Right lobe of liver (tissue), 6 donors: ENCODE measurements at regions not wholly inside any gene's neighbourhood (a gene's known extent, or its start where the extent isn't known, plus 50 kb on each side); places are given as distances from the start of the nearest gene placed in this dataset.

Experiments used
- ATAC-seq, 4 donors: fragments of 200-7000 bp; cut with Tn5 transposase; one replicate each; pipeline ENCODE4 v1.9.1; 2020; ENCODE audit warnings: mild to moderate bottlenecking in 4 of 4, moderate library complexity in 4 of 4
- DNase-seq, 3 donors: peaks; one replicate each; pipeline ENCODE4 v3.0.0-alpha.2; 2020
- H3K27ac ChIP-seq, 3 donors: fragments of 200-600 bp; one replicate each; pipeline ENCODE4 v1.8.0; 2022
- H3K27me3 ChIP-seq, 2 donors: fragments of 200-600 bp; one replicate each; pipeline ENCODE4 v1.8.0; 2022
- H3K36me3 ChIP-seq, 4 donors: fragments of 200-600 bp; sonication (generic) in 1 of 4; one replicate each; pipeline versions ENCODE4 v1.5.1 to v1.8.0; 2017 to 2022; ENCODE audit warnings: control low read depth in 1 of 4
- H3K4me1 ChIP-seq, 4 donors: fragments of 200-600 bp; sonication (generic) in 1 of 4; one replicate each; pipeline versions ENCODE4 v1.5.1 to v1.8.0; 2017 to 2022; ENCODE audit warnings: control low read depth in 1 of 4
- H3K4me3 ChIP-seq, 3 donors: fragments of 200-600 bp; one replicate each; pipeline ENCODE4 v1.8.0; 2022
- H3K9me3 ChIP-seq, 4 donors: fragments of 200-600 bp; sonication (generic) in 1 of 4; one replicate each; pipeline versions ENCODE4 v1.5.1 to v1.8.0; 2017 to 2022; ENCODE audit warnings: control low read depth in 1 of 4
- POLR2A ChIP-seq: fragments of 450-650 bp; IDR thresholded peaks from one replicate; pipeline ENCODE4 v1.6.1; 2017; ENCODE audit warnings: antibody characterized with exemption, mild to moderate bottlenecking
- WGBS: methylation state at CpG from one replicate; pipeline ENCODE4 v1.1.6; 2018; ENCODE audit warnings: low coverage, low lambda C conversion rate; ENCODE audit not compliant: insufficient coverage; ENCODE audit errors: missing lambda C conversion rate; 5-methylcytosine and 5-hydroxymethylcytosine counted together
- intact Hi-C, 2 donors: fragments of 100-400 bp; cut with DNase I; formaldehyde crosslinking; loops; one replicate each; pipeline versions ENCODE4 v1.11.2 to v1.14.1; 2022
- TF ChIP-seq, protein P1 (sequence below), 4 donors: fragments of 200-600 bp in 3 of 4; fragments of 450-650 bp in 1 of 4; IDR thresholded peaks; one replicate each; pipeline versions ENCODE4 v1.5.1 to v1.8.0; 2016 to 2022; ENCODE audit warnings: antibody characterized with exemption in 4 of 4, mild to moderate bottlenecking in 2 of 4
- donor health status: DM: no; HTN: yes; CAD: no.
- donor health status: DM: no; HTN: no; CAD: no.
- donor health status: DM: no; HTN: no; CAD: no.
- donor health status: DM: no; HTN: yes; CAD: no.
- donor health status: DM: no; HTN: yes; CAD: no.

DNA sequence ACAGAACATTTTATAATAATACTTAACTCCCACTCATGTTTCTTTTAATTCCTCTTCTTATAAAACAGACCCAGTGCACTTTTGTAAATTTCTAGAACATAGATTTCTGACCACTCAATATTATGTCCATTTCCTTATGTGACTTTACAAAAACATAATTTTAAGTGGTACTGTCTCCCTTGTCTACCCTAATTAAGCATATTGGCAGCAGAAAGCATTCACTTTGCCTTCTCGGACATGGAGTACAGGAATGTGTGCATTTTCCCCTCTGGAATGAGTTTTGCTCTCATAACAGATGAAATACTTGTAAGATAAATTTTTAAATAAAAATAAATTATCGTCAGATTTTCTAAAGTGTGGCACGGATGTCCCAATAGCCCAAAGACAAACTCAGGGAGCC lies 129.5 kb upstream of the MDM1 start:
- intact Hi-C loops: no loop called here
- Histone ChIP-seq H3K27ac (no peak overlapping the region), H3K36me3 (no peaks in the 10 kb centered on the region), H3K4me1 (no peaks in the 10 kb centered on the region), H3K27me3 (no peaks in the 10 kb centered on the region), H3K9me3 (no peaks in the 10 kb centered on the region), H3K4me3 (no peak overlapping the region)
- ATAC-seq (no peak), DNase-seq (no peak)
- WGBS: 87% methylated on average over 3 of the region's 3 CpGs
- TF ChIP-seq, protein P1, sequence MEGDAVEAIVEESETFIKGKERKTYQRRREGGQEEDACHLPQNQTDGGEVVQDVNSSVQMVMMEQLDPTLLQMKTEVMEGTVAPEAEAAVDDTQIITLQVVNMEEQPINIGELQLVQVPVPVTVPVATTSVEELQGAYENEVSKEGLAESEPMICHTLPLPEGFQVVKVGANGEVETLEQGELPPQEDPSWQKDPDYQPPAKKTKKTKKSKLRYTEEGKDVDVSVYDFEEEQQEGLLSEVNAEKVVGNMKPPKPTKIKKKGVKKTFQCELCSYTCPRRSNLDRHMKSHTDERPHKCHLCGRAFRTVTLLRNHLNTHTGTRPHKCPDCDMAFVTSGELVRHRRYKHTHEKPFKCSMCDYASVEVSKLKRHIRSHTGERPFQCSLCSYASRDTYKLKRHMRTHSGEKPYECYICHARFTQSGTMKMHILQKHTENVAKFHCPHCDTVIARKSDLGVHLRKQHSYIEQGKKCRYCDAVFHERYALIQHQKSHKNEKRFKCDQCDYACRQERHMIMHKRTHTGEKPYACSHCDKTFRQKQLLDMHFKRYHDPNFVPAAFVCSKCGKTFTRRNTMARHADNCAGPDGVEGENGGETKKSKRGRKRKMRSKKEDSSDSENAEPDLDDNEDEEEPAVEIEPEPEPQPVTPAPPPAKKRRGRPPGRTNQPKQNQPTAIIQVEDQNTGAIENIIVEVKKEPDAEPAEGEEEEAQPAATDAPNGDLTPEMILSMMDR (IDR thresholded peaks at IDR 0.05): no peak
- TF ChIP-seq POLR2A: no peak

DNA sequence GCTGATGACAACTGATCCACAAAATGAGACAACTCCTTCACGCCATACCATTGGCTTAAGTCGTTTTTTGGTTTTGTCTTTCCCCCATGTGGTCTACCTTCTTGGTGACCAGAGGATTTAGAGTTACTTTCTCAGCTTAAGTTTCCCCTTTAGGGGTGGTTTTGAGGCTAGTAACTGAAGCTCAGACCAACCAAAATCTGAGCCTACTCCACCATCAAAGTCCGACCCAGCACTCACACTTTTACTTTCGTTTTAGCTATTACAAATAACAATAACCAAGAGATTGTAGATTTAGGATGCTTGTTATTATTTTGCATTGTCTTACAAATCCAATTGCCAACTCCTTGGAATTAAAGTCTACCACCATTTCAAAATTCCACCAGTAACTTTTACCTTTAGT lies 130.6 kb upstream of the MDM1 start:
- H3K4me1 ChIP-seq: no peaks in the 10 kb centered on the region
- H3K9me3 ChIP-seq: no peaks in the 10 kb centered on the region
- ATAC-seq (no peak), DNase-seq (no peak)
- H3K27ac ChIP-seq: no peak overlapping the region
- no peak for TF ChIP-seq POLR2A
- TF ChIP-seq, protein P1 (IDR thresholded peaks at IDR 0.05): no peak
- peak overlapping the region in 1 of 3 donors; percentile 18 for H3K4me3 ChIP-seq
- H3K27me3 ChIP-seq: no peaks in the 10 kb centered on the region
- intact Hi-C loops: no loop called here
- no peaks in the 10 kb centered on the region for H3K36me3 ChIP-seq
- WGBS: 47% methylated on average over 4 of the region's 4 CpGs

DNA sequence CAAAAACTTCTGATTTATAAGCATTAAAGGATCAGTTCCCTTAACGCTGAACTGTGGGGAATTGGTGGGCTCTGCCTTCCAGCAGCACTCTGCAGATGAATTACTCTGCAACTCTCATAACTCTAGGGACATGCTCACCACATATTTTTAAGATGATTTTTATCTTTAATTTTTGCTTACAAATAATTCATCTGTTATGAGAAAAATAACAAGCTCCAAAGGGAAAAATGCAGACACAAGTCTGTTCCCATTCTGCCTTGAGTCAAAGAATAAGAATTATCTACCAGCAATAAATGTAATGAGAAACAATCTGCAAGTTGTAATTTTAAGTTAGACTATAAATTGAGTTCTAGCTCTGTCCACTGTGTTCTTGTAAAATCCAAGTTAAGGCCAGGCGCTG lies 133.1 kb upstream of the MDM1 start:
- 97% methylated on average over 2 of the region's 2 CpGs for WGBS

DNA sequence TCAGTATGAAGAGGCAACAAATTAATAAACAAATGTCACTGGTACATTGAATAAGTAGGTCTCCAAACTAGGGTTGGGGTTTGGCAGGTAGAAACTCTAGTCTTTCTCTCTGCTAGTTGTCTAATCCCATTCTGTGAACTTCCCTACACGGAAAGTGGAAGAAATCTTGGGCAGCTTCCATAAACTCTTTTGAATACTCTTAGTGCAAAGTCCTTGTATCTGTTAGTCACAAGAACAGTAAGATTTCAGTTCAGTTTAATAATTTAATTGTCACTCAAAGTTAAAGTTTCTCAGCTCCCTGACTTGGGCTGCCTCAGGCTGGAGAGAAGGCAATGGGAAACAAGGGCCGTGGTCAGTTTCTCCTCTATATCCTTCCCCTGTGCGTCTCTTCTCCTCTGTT lies 135.4 kb upstream of the MDM1 start:
- Histone ChIP-seq H3K4me3 (no peak overlapping the region), H3K27me3 (no peaks in the 10 kb centered on the region), H3K9me3 (no peaks in the 10 kb centered on the region), H3K36me3 (no peaks in the 10 kb centered on the region), H3K27ac (no peak overlapping the region), H3K4me1 (no peaks in the 10 kb centered on the region)
- 84% methylated on average over 3 of the region's 3 CpGs for WGBS
- ATAC-seq (no peak), DNase-seq (no peak)
- TF ChIP-seq, protein P1 (IDR thresholded peaks at IDR 0.05): no peak
- TF ChIP-seq POLR2A: no peak
- intact Hi-C loops: no loop called here

More for the DNA sequence above, 133.1 kb upstream of the MDM1 start:
- DNase-seq (no peak), ATAC-seq (no peak)
- Histone ChIP-seq H3K9me3 (no peaks in the 10 kb centered on the region), H3K4me3 (no peak overlapping the region), H3K27ac (no peak overlapping the region), H3K36me3 (no peaks in the 10 kb centered on the region), H3K4me1 (no peaks in the 10 kb centered on the region), H3K27me3 (no peaks in the 10 kb centered on the region)
- TF ChIP-seq, protein P1 (IDR thresholded peaks at IDR 0.05): no peak
- TF ChIP-seq POLR2A: no peak
- intact Hi-C loops: no loop called here

DNA sequence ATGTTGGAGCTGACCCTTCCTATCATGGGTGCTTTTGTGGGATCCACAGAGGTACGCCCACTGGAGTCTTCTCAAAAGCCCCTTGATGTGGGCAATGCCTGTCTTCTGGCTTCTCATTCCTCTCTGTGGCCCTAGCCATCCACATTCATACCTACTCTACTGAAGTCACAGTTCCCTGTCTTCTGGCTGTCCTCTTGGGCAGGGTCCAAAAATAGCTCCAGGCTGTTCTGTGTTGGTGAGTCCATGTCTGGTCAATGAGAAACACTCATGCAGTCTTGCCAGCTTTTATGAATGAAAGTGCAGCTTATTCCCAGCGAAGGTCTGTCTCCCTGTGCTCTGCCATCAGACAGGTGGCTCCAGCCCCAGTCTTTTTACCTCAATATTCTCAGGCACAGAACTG lies 135.9 kb upstream of the MDM1 start:
- TF ChIP-seq POLR2A: no peak
- TF ChIP-seq, protein P1 (IDR thresholded peaks at IDR 0.05): no peak
- DNase-seq (no peak), ATAC-seq (peak in 1 of 4 donors; percentile 23)
- Histone ChIP-seq H3K36me3 (no peaks in the 10 kb centered on the region), H3K27ac (no peak overlapping the region), H3K9me3 (no peaks in the 10 kb centered on the region), H3K4me3 (no peak overlapping the region), H3K4me1 (no peaks in the 10 kb centered on the region), H3K27me3 (no peaks in the 10 kb centered on the region)
- 50% methylated on average over 2 of the region's 2 CpGs for WGBS
- intact Hi-C loops: no loop called here
